B cell (primary cell): ENCODE measurements at regions not wholly inside any gene's neighbourhood (a gene's known extent, or its start where the extent isn't known, plus 50 kb on each side); places are given as distances from the start of the nearest gene placed in this dataset.

ENCODE experiments used
- ATAC-seq: fragments of 200-7000 bp; cut with Tn5 transposase; one replicate; pipeline ENCODE4 v1.10.0; 2021; ENCODE audit warnings: low read depth, mild to moderate bottlenecking, moderate number of reproducible peaks, moderate library complexity
- CTCF ChIA-PET: fragments of 350-600 bp; sonication (Branson Sonifier 250); formaldehyde crosslinking; loops from one replicate; lab custom pipeline; 2021; ENCODE audit warnings: antibody characterized with exemption, inconsistent platforms; lab: Charles Lee
- POLR2A ChIA-PET: fragments of 350-600 bp; sonication (Branson Sonifier 250); formaldehyde crosslinking; loops from one replicate; lab custom pipeline; 2021; ENCODE audit warnings: antibody characterized with exemption; lab: Charles Lee
- DNase-seq: peaks from one replicate; pipeline ENCODE4 v3.0.0; 2013
- H2AFZ ChIP-seq: 2 replicates; pipeline ENCODE4 v1.6.1; 2012; ENCODE audit warnings: mild to moderate bottlenecking, low read depth, low read length; ENCODE audit not compliant: insufficient read depth, poor library complexity, severe bottlenecking
- H3K27ac ChIP-seq, 2 donors: 1 replicate in 1 of 2; 2 replicates in 1 of 2; pipeline ENCODE4 v1.5.1; 2012 to 2013; ENCODE audit warnings: low read length in 2 of 2, mild to moderate bottlenecking in 2 of 2, moderate library complexity in 1 of 2
- H3K27me3 ChIP-seq, 4 experiments: fragments of 200-600 bp in 1 of 4; sonication (generic) in 1 of 4; replicated peaks in 1 of 4; 1 replicate in 2 of 4; 2 replicates in 2 of 4; pipeline versions ENCODE4 v1.6.1 to v1.7.0; 2013 to 2016; ENCODE audit warnings: low read length in 3 of 4, mild to moderate bottlenecking in 2 of 4, mixed read lengths in 1 of 4, moderate library complexity in 1 of 4; ENCODE audit not compliant: insufficient read depth in 4 of 4, control insufficient read depth in 3 of 4; ENCODE audit errors: control extremely low read depth in 1 of 4
- H3K36me3 ChIP-seq, 2 experiments: replicated peaks in 1 of 2; 1 replicate in 1 of 2; 2 replicates in 1 of 2; pipeline versions ENCODE4 v1.6.1 to v1.7.1; 2013; ENCODE audit warnings: low read length in 1 of 2; ENCODE audit not compliant: insufficient read depth in 2 of 2, control insufficient read depth in 1 of 2; ENCODE audit errors: control extremely low read depth in 1 of 2, extremely low read depth in 1 of 2
- H3K4me1 ChIP-seq, 2 donors: fragments of 200-600 bp in 1 of 2; sonication (generic) in 1 of 2; 1 replicate in 1 of 2; 2 replicates in 1 of 2; pipeline versions ENCODE4 v1.5.1 to v1.6.1; 2013 to 2017; ENCODE audit warnings: low read length in 2 of 2; ENCODE audit not compliant: control insufficient read depth in 2 of 2, insufficient read depth in 2 of 2
- H3K4me2 ChIP-seq: replicated peaks from 2 replicates; pipeline ENCODE3; 2012; ENCODE audit warnings: mild to moderate bottlenecking, low read depth, low read length; ENCODE audit not compliant: poor library complexity, severe bottlenecking
- H3K4me3 ChIP-seq, 5 experiments: fragments of 200-600 bp in 1 of 5; sonication (generic) in 1 of 5; 1 replicate in 3 of 5; 2 replicates in 2 of 5; pipeline versions ENCODE4 v1.5.1 to v1.7.0; 2011 to 2016; ENCODE audit warnings: low read length in 4 of 5, mild to moderate bottlenecking in 4 of 5, low read depth in 2 of 5, control low read depth in 1 of 5, moderate library complexity in 1 of 5; ENCODE audit not compliant: insufficient read depth in 1 of 5; ENCODE audit errors: control extremely low read depth in 1 of 5, extremely low read depth in 1 of 5
- H3K79me2 ChIP-seq: fragments of 200-600 bp; sonication (generic); one replicate; pipeline ENCODE4 v1.6.0; 2016; ENCODE audit warnings: low read length; ENCODE audit not compliant: control insufficient read depth, insufficient read depth
- H3K9ac ChIP-seq: fragments of 200-600 bp; sonication (generic); 2 replicates; pipeline ENCODE4 v1.6.1; 2017; ENCODE audit warnings: mild to moderate bottlenecking, low read length, moderate library complexity
- H3K9me3 ChIP-seq, 3 donors: one replicate each; pipeline versions ENCODE4 v1.6.1 to v1.7.1; 2013; ENCODE audit warnings: low read length in 2 of 3; ENCODE audit not compliant: control insufficient read depth in 2 of 3, insufficient read depth in 1 of 3; ENCODE audit errors: control extremely low read depth in 1 of 3
- H4K20me1 ChIP-seq: 2 replicates; pipeline ENCODE4 v1.6.0; 2012; ENCODE audit warnings: mild to moderate bottlenecking, low read length; ENCODE audit not compliant: insufficient read depth, control insufficient read depth, poor library complexity, severe bottlenecking
- H3K27ac Mint-ChIP-seq: one replicate; pipeline ENCODE4 v1.8.0; 2021; ENCODE audit warnings: mixed read lengths
- H3K27me3 Mint-ChIP-seq: one replicate; pipeline ENCODE4 v1.8.0; 2021; ENCODE audit warnings: mixed read lengths
- H3K4me1 Mint-ChIP-seq: one replicate; pipeline ENCODE4 v1.8.0; 2021; ENCODE audit warnings: mixed read lengths
- H3K4me3 Mint-ChIP-seq: one replicate; pipeline ENCODE4 v1.8.0; 2021; ENCODE audit warnings: mixed read lengths
- H3K9me3 Mint-ChIP-seq: one replicate; pipeline ENCODE4 v1.8.0; 2022; ENCODE audit warnings: mixed read lengths; ENCODE audit not compliant: insufficient read depth
- CTCF ChIP-seq: fragments of 200-600 bp; IDR thresholded peaks from one replicate; pipeline ENCODE4 v1.8.0; 2022; ENCODE audit warnings: antibody characterized with exemption, mild to moderate bottlenecking
- EZH2 ChIP-seq: IDR thresholded peaks from 2 replicates; pipeline ENCODE4 v1.6.1; 2012; ENCODE audit warnings: borderline replicate concordance, low read depth, mild to moderate bottlenecking, moderate library complexity, low read length; ENCODE audit not compliant: insufficient read depth, poor library complexity, severe bottlenecking
- WGBS: methylation state at CpG from one replicate; pipeline ENCODE4 v1.1.5; 2013; ENCODE audit warnings: missing lambda C conversion rate; ENCODE audit not compliant: insufficient coverage; 5-methylcytosine and 5-hydroxymethylcytosine counted together
- intact Hi-C: fragments of 100-400 bp; cut with micrococcal nuclease; formaldehyde crosslinking; loops from one replicate; pipeline ENCODE4 v1.10.0; 2022

GRCh38 chr3:80785875-80786274 is 975.6 kb downstream of the GBE1 start:
- no peak for ATAC-seq
- no peak overlapping the region for H3K4me2 ChIP-seq
- CTCF ChIA-PET: no interaction called here

GRCh38 chr3:80785475-80785874 is 976.0 kb downstream of the GBE1 start:
- Histone ChIP-seq H3K36me3 (no peaks in the 10 kb centered on the region), H3K27me3 (no peaks in the 10 kb centered on the region), H3K9ac (no peak overlapping the region), H3K4me2 (no peak overlapping the region), H3K4me3 (no peak overlapping the region), H3K27ac (no peak overlapping the region), H3K4me1 (no peaks in the 10 kb centered on the region), H2AFZ (no peak overlapping the region), H4K20me1 (no peaks in the 10 kb centered on the region), H3K79me2 (no peaks in the 10 kb centered on the region), H3K9me3 (no peaks in the 10 kb centered on the region)
- no CpG with 5 or more reads among the region's 3 CpGs for WGBS
- CTCF ChIA-PET: no interaction called here
- no peaks in the 10 kb centered on the region for H3K27me3 Mint-ChIP-seq
- DNase-seq: no peak
- TF ChIP-seq CTCF: no peak
- H3K4me1 Mint-ChIP-seq: no peaks in the 10 kb centered on the region
- H3K9me3 Mint-ChIP-seq: peaks cover 2% of the 10 kb centered on the region
- no peak for ATAC-seq
- POLR2A ChIA-PET: no interaction called here
- no peak overlapping the region for H3K4me3 Mint-ChIP-seq
- no peak overlapping the region for H3K27ac Mint-ChIP-seq
- intact Hi-C loops: no loop called here

More at GRCh38 chr3:80785875-80786274, 975.6 kb downstream of the GBE1 start:
- H3K9me3 ChIP-seq: no peaks in the 10 kb centered on the region
- no peak overlapping the region for H3K4me3 ChIP-seq
- H2AFZ ChIP-seq: no peak overlapping the region
- no CpG with 5 or more reads among the region's 1 CpG for WGBS
- H4K20me1 ChIP-seq: no peaks in the 10 kb centered on the region
- DNase-seq: no peak
- H3K79me2 ChIP-seq: no peaks in the 10 kb centered on the region
- TF ChIP-seq CTCF: no peak
- TF ChIP-seq EZH2: no peak
- no peaks in the 10 kb centered on the region for H3K36me3 ChIP-seq
- H3K27me3 ChIP-seq: no peaks in the 10 kb centered on the region
- H3K4me1 ChIP-seq: no peaks in the 10 kb centered on the region
- POLR2A ChIA-PET: no interaction called here
- Mint-ChIP-seq H3K27ac (no peak overlapping the region), H3K9me3 (peaks cover 2% of the 10 kb centered on the region), H3K4me1 (no peaks in the 10 kb centered on the region), H3K4me3 (no peak overlapping the region), H3K27me3 (no peaks in the 10 kb centered on the region)
- H3K9ac ChIP-seq: no peak overlapping the region
- intact Hi-C loops: no loop called here
- H3K27ac ChIP-seq: no peak overlapping the region
